ENCODE measurements at regions not wholly inside any gene's neighbourhood (a gene's known extent, or its start where the extent isn't known, plus 50 kb on each side); places are given as distances from the start of the nearest gene placed in this dataset.

GRCh38 chr2:118403658-118404451, 315.6 kb downstream of the INSIG2 start:
- Histone ChIP-seq H3K27me3 (no peaks in the 10 kb centered on the region), H3K9me3 (no peaks in the 10 kb centered on the region), H3K4me3 (no peak overlapping the region), H3K36me3 (no peaks in the 10 kb centered on the region), H3K4me1 (no peaks in the 10 kb centered on the region), H3K27ac (no peak overlapping the region)
- no peak for TF ChIP-seq CTCF (IDR thresholded peaks at IDR 0.05)
- intact Hi-C loops (cut with DNase I; ENCODE audit: low total_unique reads) = no loop called here
- no peak for DNase-seq

GRCh38 chr2:118388771-118389170, 300.5 kb downstream of the INSIG2 start:
- no peaks in the 10 kb centered on the region for H3K4me1 ChIP-seq
- H3K4me3 ChIP-seq = no peak overlapping the region
- TF ChIP-seq CTCF (IDR thresholded peaks at IDR 0.05) = no peak
- no peaks in the 10 kb centered on the region for H3K27me3 ChIP-seq
- H3K36me3 ChIP-seq = no peaks in the 10 kb centered on the region
- intact Hi-C loops (cut with DNase I; ENCODE audit: low total_unique reads) = no loop called here
- no peak overlapping the region for H3K27ac ChIP-seq
- no peak for DNase-seq
- no peaks in the 10 kb centered on the region for H3K9me3 ChIP-seq

- no peak for DNase-seq
- intact Hi-C loops (cut with DNase I; ENCODE audit: low total_unique reads) = no loop called here
- TF ChIP-seq CTCF (IDR thresholded peaks at IDR 0.05) = no peak
Measured at GRCh38 chr2:118387509-118387908, 299.2 kb downstream of the INSIG2 start.

GRCh38 chr2:118386641-118387302, 298.5 kb downstream of the INSIG2 start:
- intact Hi-C loops (cut with DNase I; ENCODE audit: low total_unique reads) = no loop called here
- no peaks in the 10 kb centered on the region for H3K9me3 ChIP-seq
- H3K27me3 ChIP-seq = no peaks in the 10 kb centered on the region
- H3K4me1 ChIP-seq = no peaks in the 10 kb centered on the region
- no peak overlapping the region for H3K4me3 ChIP-seq
- no peak for TF ChIP-seq CTCF (IDR thresholded peaks at IDR 0.05)
- DNase-seq = no peak
- H3K27ac ChIP-seq = no peak overlapping the region
- no peaks in the 10 kb centered on the region for H3K36me3 ChIP-seq

More at GRCh38 chr2:118387509-118387908, 299.2 kb downstream of the INSIG2 start:
- Histone ChIP-seq H3K9me3 (no peaks in the 10 kb centered on the region), H3K4me3 (no peak overlapping the region), H3K36me3 (no peaks in the 10 kb centered on the region), H3K4me1 (no peaks in the 10 kb centered on the region), H3K27me3 (no peaks in the 10 kb centered on the region), H3K27ac (no peak overlapping the region)

GRCh38 chr2:118380915-118381653, 292.8 kb downstream of the INSIG2 start:
- H3K4me3 ChIP-seq = no peak overlapping the region
- no peaks in the 10 kb centered on the region for H3K36me3 ChIP-seq
- no peak for TF ChIP-seq CTCF (IDR thresholded peaks at IDR 0.05)
- no peak overlapping the region for H3K27ac ChIP-seq
- no peaks in the 10 kb centered on the region for H3K9me3 ChIP-seq
- intact Hi-C loops (cut with DNase I; ENCODE audit: low total_unique reads) = no loop called here
- DNase-seq = no peak
- no peaks in the 10 kb centered on the region for H3K4me1 ChIP-seq
- no peaks in the 10 kb centered on the region for H3K27me3 ChIP-seq

All from tibial artery (tissue), 4 donors.